CD4-positive, alpha-beta memory T cell (primary cell): ENCODE measurements at regions not wholly inside any gene's neighbourhood (a gene's known extent, or its start where the extent isn't known, plus 50 kb on each side); places are given as distances from the start of the nearest gene placed in this dataset.
"Not testable (repeated sequence)": the region's sequence is repeated elsewhere in the genome, so short reads cannot be mapped to it uniquely, and the experiment has no call there.

Source experiments
- CTCF ChIA-PET: fragments of 350-600 bp; sonication (Branson Sonifier 250); formaldehyde crosslinking; loops from one replicate; lab custom pipeline; 2021; ENCODE audit warnings: inconsistent platforms; ENCODE audit not compliant: partially characterized antibody; lab: Charles Lee
- POLR2A ChIA-PET: fragments of 350-600 bp; sonication (Branson Sonifier 250); formaldehyde crosslinking; loops from one replicate; lab custom pipeline; 2021; ENCODE audit not compliant: partially characterized antibody; lab: Charles Lee
- DNase-seq, 5 donors: peaks; one replicate each; pipeline versions ENCODE4 v3.0.0 to v3.0.0-alpha.2; 2020 to 2022; ENCODE audit warnings: mixed read lengths in 1 of 5
- H3K27ac ChIP-seq: one replicate; pipeline ENCODE4 v1.7.0; 2013; ENCODE audit warnings: low read depth, low read length
- H3K27me3 ChIP-seq: 2 replicates; pipeline ENCODE4 v1.7.0; 2013; ENCODE audit warnings: mild to moderate bottlenecking, low read length, moderate library complexity; ENCODE audit not compliant: insufficient read depth
- H3K36me3 ChIP-seq: 2 replicates; pipeline ENCODE4 v1.7.0; 2013; ENCODE audit warnings: mild to moderate bottlenecking, low read length, moderate library complexity; ENCODE audit not compliant: insufficient read depth
- H3K4me1 ChIP-seq: 2 replicates; pipeline ENCODE4 v1.7.0; 2013; ENCODE audit warnings: mild to moderate bottlenecking, low read length, moderate library complexity; ENCODE audit not compliant: insufficient read depth
- H3K4me3 ChIP-seq, 2 donors: one replicate each; pipeline ENCODE4 v1.7.0; 2013; ENCODE audit warnings: low read length in 2 of 2, mild to moderate bottlenecking in 1 of 2
- H3K9me3 ChIP-seq, 2 donors: one replicate each; pipeline ENCODE4 v1.7.0; 2013; ENCODE audit warnings: low read length in 2 of 2, control low read depth in 1 of 2; ENCODE audit not compliant: control insufficient read depth in 1 of 2
- H3K27ac Mint-ChIP-seq, 7 donors: one replicate each; pipeline ENCODE4 v1.8.0; 2020 to 2021; ENCODE audit warnings: mixed read lengths in 7 of 7, mild to moderate bottlenecking in 6 of 7, inconsistent platforms in 3 of 7, moderate library complexity in 3 of 7
- H3K27me3 Mint-ChIP-seq, 2 donors: one replicate each; pipeline ENCODE4 v1.8.0; 2020 to 2021; ENCODE audit warnings: mixed read lengths in 2 of 2
- H3K36me3 Mint-ChIP-seq, 2 donors: one replicate each; pipeline ENCODE4 v1.8.0; 2020 to 2021; ENCODE audit warnings: mixed read lengths in 2 of 2, inconsistent platforms in 1 of 2, mild to moderate bottlenecking in 1 of 2
- H3K4me1 Mint-ChIP-seq, 4 donors: one replicate each; pipeline ENCODE4 v1.8.0; 2020 to 2021; ENCODE audit warnings: mixed read lengths in 4 of 4, mild to moderate bottlenecking in 1 of 4
- H3K4me3 Mint-ChIP-seq, 8 donors: one replicate each; pipeline ENCODE4 v1.8.0; 2020 to 2021; ENCODE audit warnings: mixed read lengths in 8 of 8, mild to moderate bottlenecking in 7 of 8, moderate library complexity in 6 of 8, inconsistent platforms in 3 of 8
- H3K9me3 Mint-ChIP-seq, 8 donors: one replicate each; pipeline ENCODE4 v1.8.0; 2020 to 2021; ENCODE audit warnings: mixed read lengths in 8 of 8, mild to moderate bottlenecking in 5 of 8, inconsistent platforms in 3 of 8, moderate library complexity in 1 of 8
- intact Hi-C: fragments of 100-400 bp; cut with micrococcal nuclease; formaldehyde crosslinking; loops from one replicate; pipeline ENCODE4 v1.15.1; 2023

- ChIA-PET POLR2A (no interaction called here), CTCF (no interaction called here)
- Mint-ChIP-seq H3K4me1 (no peaks in the 10 kb centered on the region), H3K27ac (no peak overlapping the region), H3K9me3 (peaks cover 0 to 10% (median 5%) of the 10 kb centered on the region in 8 donors), H3K4me3 (no peak overlapping the region), H3K36me3 (no peaks in the 10 kb centered on the region), H3K27me3 (no peaks in the 10 kb centered on the region)
- no peak overlapping the region for H3K27ac ChIP-seq
- no peaks in the 10 kb centered on the region for H3K4me1 ChIP-seq
- H3K36me3 ChIP-seq: no peaks in the 10 kb centered on the region
- H3K4me3 ChIP-seq: no peak overlapping the region
- no peaks in the 10 kb centered on the region for H3K9me3 ChIP-seq
- intact Hi-C loops: no loop called here
- H3K27me3 ChIP-seq: no peaks in the 10 kb centered on the region
- DNase-seq: no peak
Measured at GRCh38 chr13:104616990-104617389, 1550.8 kb upstream of the SLC10A2 start.

DNA sequence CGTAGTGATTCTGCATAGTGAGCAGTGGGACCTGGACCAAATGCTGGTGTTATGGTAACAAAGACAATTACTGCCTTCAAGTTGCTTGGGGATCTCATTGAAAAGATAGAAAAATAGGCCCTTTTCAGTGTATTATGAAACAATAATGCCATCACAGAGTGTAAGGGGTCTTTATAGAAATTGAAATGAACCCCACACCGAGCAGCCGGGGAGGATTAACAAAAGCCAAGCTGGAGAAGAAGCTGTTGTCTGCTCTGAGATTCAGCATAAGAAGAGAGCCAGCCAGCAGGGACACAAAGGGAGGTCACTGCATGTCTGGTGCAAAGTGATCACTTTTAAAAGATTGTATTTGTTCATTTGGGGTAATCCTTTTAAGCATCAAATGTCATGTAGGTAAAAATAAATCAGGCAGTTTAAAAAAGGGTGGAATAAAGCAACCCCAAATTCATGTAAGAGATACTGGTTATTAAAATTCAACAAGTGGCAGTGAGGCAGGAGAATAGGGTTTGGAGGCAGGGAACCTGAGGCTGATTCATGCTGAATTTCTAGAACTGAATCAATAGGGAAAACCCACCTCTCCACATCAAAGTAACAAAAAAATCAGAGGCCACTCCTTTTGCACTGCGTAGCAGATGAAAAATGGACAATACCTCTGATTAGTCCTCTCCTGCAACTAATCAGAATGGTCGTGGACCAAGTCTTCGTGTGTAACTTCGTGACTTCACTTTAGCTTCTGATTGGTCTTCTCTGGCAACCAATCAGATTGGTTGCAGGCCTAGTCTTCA lies 1548.3 kb upstream of the SLC10A2 start:
- Histone ChIP-seq H3K4me1 (no peaks in the 10 kb centered on the region), H3K27ac (no peak overlapping the region), H3K27me3 (no peaks in the 10 kb centered on the region), H3K36me3 (no peaks in the 10 kb centered on the region), H3K9me3 (no peaks in the 10 kb centered on the region), H3K4me3 (no peak overlapping the region)
- POLR2A ChIA-PET: no interaction called here
- H3K4me1 Mint-ChIP-seq: no peaks in the 10 kb centered on the region
- intact Hi-C loops: no loop called here
- no peak overlapping the region for H3K27ac Mint-ChIP-seq
- H3K4me3 Mint-ChIP-seq: no peak overlapping the region
- peaks cover 0 to 10% (median 5%) of the 10 kb centered on the region in 8 donors for H3K9me3 Mint-ChIP-seq
- DNase-seq: no peak
- H3K36me3 Mint-ChIP-seq: no peaks in the 10 kb centered on the region
- CTCF ChIA-PET: no interaction called here
- no peaks in the 10 kb centered on the region for H3K27me3 Mint-ChIP-seq

DNA sequence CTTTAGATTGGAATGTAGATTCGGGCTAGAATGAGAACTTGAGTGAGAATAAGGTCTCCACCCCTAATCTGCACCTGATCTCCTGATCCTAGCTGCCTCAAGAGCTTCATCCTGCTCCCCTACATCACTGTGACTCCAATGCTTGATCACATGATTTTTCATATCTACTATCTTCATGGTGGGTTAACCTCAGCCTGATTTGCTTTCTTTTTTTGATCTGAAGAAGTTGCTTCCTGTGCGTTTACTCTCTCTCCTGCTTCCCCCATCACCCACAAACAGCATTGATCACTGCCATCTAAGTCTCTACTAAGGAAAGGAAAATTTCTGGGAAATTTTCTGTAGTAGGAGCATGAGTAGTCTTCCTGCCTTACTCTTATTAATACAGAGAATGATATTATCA lies 1542.1 kb upstream of the SLC10A2 start:
- POLR2A ChIA-PET: no interaction called here
- Mint-ChIP-seq H3K36me3 (no peaks in the 10 kb centered on the region), H3K4me3 (no peak overlapping the region), H3K9me3 (peaks cover 0 to 4% (median under 1%) of the 10 kb centered on the region in 8 donors), H3K27ac (no peak overlapping the region), H3K27me3 (no peaks in the 10 kb centered on the region), H3K4me1 (no peaks in the 10 kb centered on the region)
- no peaks in the 10 kb centered on the region for H3K9me3 ChIP-seq
- H3K36me3 ChIP-seq: no peaks in the 10 kb centered on the region
- CTCF ChIA-PET: no interaction called here
- no peaks in the 10 kb centered on the region for H3K27me3 ChIP-seq
- no peaks in the 10 kb centered on the region for H3K4me1 ChIP-seq
- H3K27ac ChIP-seq: no peak overlapping the region
- no peak for DNase-seq
- intact Hi-C loops: no loop called here
- H3K4me3 ChIP-seq: no peak overlapping the region

GRCh38 chr13:104605435-104605834 lies 1539.2 kb upstream of the SLC10A2 start:
- H3K4me3 Mint-ChIP-seq, H3K36me3 Mint-ChIP-seq, H3K4me1 Mint-ChIP-seq, H3K27ac ChIP-seq, DNase-seq, H3K4me3 ChIP-seq, H3K27me3 Mint-ChIP-seq, H3K4me1 ChIP-seq, intact Hi-C loops, H3K9me3 Mint-ChIP-seq, H3K36me3 ChIP-seq, H3K9me3 ChIP-seq, POLR2A ChIA-PET, CTCF ChIA-PET, H3K27me3 ChIP-seq, H3K27ac Mint-ChIP-seq: not testable (repeated sequence)

DNA sequence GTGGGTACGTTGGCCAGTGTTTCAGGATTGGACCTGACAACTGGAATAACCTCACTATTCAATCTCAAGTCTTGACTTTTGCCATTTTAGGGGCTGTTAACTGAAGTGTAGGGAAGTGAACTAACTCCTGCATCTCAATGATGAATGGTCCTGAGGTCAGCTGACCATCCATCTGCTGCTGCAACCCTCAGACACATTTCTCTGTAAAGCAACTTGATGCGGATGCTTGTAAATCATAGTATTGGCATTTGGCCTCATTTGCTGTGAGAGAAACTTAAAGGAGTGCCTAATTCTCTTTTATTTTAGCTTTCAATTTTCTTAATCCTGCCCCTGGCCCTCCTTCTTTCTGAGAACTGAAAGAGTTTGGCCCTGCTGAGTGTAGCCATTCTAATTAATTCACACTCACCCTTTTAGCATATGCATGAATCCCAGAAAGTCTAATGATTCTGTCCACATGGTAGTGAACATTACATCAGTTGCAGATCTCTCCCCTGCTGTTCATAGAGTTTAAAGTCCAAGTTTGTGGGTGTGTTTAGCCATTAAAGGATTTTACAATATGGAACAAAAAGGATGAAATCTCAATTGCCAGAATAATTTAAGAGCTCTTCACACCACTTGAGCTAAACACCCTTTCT lies 1531.4 kb upstream of the SLC10A2 start:
- Mint-ChIP-seq H3K4me1 (no peaks in the 10 kb centered on the region), H3K27ac (no peak overlapping the region), H3K9me3 (peaks cover 0 to 3% (median 0%) of the 10 kb centered on the region in 8 donors), H3K36me3 (no peaks in the 10 kb centered on the region), H3K4me3 (no peak overlapping the region), H3K27me3 (no peaks in the 10 kb centered on the region)
- H3K4me1 ChIP-seq: no peaks in the 10 kb centered on the region
- DNase-seq: no peak
- peaks cover 0 to 4% of the 10 kb centered on the region in 2 donors for H3K9me3 ChIP-seq
- intact Hi-C loops: no loop called here
- no peaks in the 10 kb centered on the region for H3K27me3 ChIP-seq
- H3K36me3 ChIP-seq: no peaks in the 10 kb centered on the region
- CTCF ChIA-PET: no interaction called here
- no peak overlapping the region for H3K27ac ChIP-seq
- H3K4me3 ChIP-seq: no peak overlapping the region
- POLR2A ChIA-PET: no interaction called here

- no peak for DNase-seq
- no peaks in the 10 kb centered on the region for H3K27me3 Mint-ChIP-seq
Measured at GRCh38 chr13:104595511-104595910, 1529.3 kb upstream of the SLC10A2 start.

DNA sequence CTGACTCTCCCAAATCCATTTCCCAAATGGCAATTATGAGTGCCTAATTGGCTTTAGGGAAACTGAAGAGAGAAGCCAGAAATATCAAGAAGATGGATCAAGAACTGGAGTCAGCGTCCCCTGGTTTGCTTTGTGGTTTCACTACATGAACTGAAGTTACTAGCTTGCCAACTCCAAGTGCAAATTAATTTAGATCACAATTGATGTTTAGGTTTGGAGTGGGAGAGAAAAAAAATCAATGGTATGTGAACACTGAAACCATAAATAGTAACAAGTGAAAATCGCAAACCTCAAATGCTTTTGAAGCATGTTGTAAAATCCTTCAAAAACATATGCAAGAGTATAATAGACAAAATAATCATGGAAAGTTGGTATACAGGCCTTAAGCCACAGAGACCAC lies 1528.6 kb upstream of the SLC10A2 start:
- H3K27ac Mint-ChIP-seq: no peak overlapping the region
- Histone ChIP-seq H3K9me3 (peaks cover 0 to 2% of the 10 kb centered on the region in 2 donors), H3K4me1 (no peaks in the 10 kb centered on the region), H3K27ac (no peak overlapping the region), H3K36me3 (no peaks in the 10 kb centered on the region), H3K27me3 (no peaks in the 10 kb centered on the region), H3K4me3 (no peak overlapping the region)
- intact Hi-C loops: no loop called here
- no peaks in the 10 kb centered on the region for H3K27me3 Mint-ChIP-seq
- POLR2A ChIA-PET: no interaction called here
- no peak for DNase-seq
- no peak overlapping the region for H3K4me3 Mint-ChIP-seq
- H3K36me3 Mint-ChIP-seq: no peaks in the 10 kb centered on the region
- peaks cover 0 to 3% (median 0%) of the 10 kb centered on the region in 8 donors for H3K9me3 Mint-ChIP-seq
- no peaks in the 10 kb centered on the region for H3K4me1 Mint-ChIP-seq
- CTCF ChIA-PET: no interaction called here

More at GRCh38 chr13:104595511-104595910, 1529.3 kb upstream of the SLC10A2 start:
- POLR2A ChIA-PET: no interaction called here
- intact Hi-C loops: no loop called here
- Mint-ChIP-seq H3K9me3 (peaks cover 0 to 3% (median 0%) of the 10 kb centered on the region in 8 donors), H3K27ac (no peak overlapping the region), H3K36me3 (no peaks in the 10 kb centered on the region), H3K4me3 (no peak overlapping the region), H3K4me1 (no peaks in the 10 kb centered on the region)
- Histone ChIP-seq H3K4me3 (no peak overlapping the region), H3K4me1 (no peaks in the 10 kb centered on the region), H3K9me3 (peaks cover 0 to 4% of the 10 kb centered on the region in 2 donors), H3K36me3 (no peaks in the 10 kb centered on the region), H3K27me3 (no peaks in the 10 kb centered on the region), H3K27ac (no peak overlapping the region)
- CTCF ChIA-PET: no interaction called here
